Neural cell (in vitro differentiated cells): ENCODE measurements at regions not wholly inside any gene's neighbourhood (a gene's known extent, or its start where the extent isn't known, plus 50 kb on each side); places are given as distances from the start of the nearest gene placed in this dataset.

ENCODE experiments used
- H2AFZ ChIP-seq: fragments of 200-600, 300-800 bp; sonication (generic), shearing (Covaris generic); 2 replicates; pipeline ENCODE4 v1.6.0; 2014; ENCODE audit warnings: low read depth, mild to moderate bottlenecking, antibody characterized with exemption, low read length, moderate library complexity
- H3F3A ChIP-seq: fragments of 200-600 bp; shearing (Covaris generic); 2 replicates; pipeline ENCODE4 v1.6.1; 2016; ENCODE audit warnings: mild to moderate bottlenecking, moderate library complexity, mixed read lengths, antibody characterized with exemption, low read length; ENCODE audit not compliant: insufficient read depth, poor library complexity, severe bottlenecking
- H3K27ac ChIP-seq: fragments of 200-600, 300-800 bp; sonication (generic), shearing (Covaris generic); 2 replicates; pipeline ENCODE4 v1.5.1; 2014; ENCODE audit warnings: mild to moderate bottlenecking, low read length, moderate library complexity
- H3K27me3 ChIP-seq: fragments of 300-800, 200-600 bp; sonication (generic), shearing (Covaris generic); 2 replicates; pipeline ENCODE4 v1.6.0; 2014; ENCODE audit warnings: mild to moderate bottlenecking, low read depth, low read length, moderate library complexity; ENCODE audit not compliant: insufficient read depth
- H3K36me3 ChIP-seq: fragments of 300-800, 200-600 bp; sonication (generic), shearing (Covaris generic); 2 replicates; pipeline ENCODE4 v1.5.1; 2014; ENCODE audit warnings: mild to moderate bottlenecking, antibody characterized with exemption, low read length, moderate library complexity; ENCODE audit not compliant: insufficient read depth
- H3K4me2 ChIP-seq: fragments of 300-800, 200-600 bp; sonication (generic), shearing (Covaris generic); 2 replicates; pipeline ENCODE4 v1.6.0; 2014; ENCODE audit warnings: mild to moderate bottlenecking, low read length
- H3K4me3 ChIP-seq: fragments of 300-800, 200-600 bp; sonication (generic), shearing (Covaris generic); 2 replicates; pipeline ENCODE4 v1.5.1; 2014; ENCODE audit warnings: mild to moderate bottlenecking, low read length, moderate library complexity
- H3K79me2 ChIP-seq: fragments of 200-600 bp; shearing (Covaris generic); replicated peaks from 2 replicates; pipeline ENCODE4 v1.6.0; 2014; ENCODE audit warnings: mild to moderate bottlenecking, low read length, moderate library complexity; ENCODE audit not compliant: insufficient read depth
- H3K9ac ChIP-seq: fragments of 300-800, 200-600 bp; sonication (generic), shearing (Covaris generic); 2 replicates; pipeline ENCODE4 v1.6.1; 2016; ENCODE audit warnings: mild to moderate bottlenecking, low read length, mixed read lengths
- H3K9me2 ChIP-seq: fragments of 200-600 bp; shearing (Covaris generic); 2 replicates; pipeline ENCODE4 v1.6.1; 2016; ENCODE audit warnings: mild to moderate bottlenecking, low read length, mixed read lengths; ENCODE audit not compliant: insufficient read depth
- H3K9me3 ChIP-seq: fragments of 200-600, 300-800 bp; sonication (generic), shearing (Covaris generic); 2 replicates; pipeline ENCODE4 v1.6.1; 2016; ENCODE audit warnings: mild to moderate bottlenecking, mixed run types, low read length, moderate library complexity, mixed read lengths
- H4K20me1 ChIP-seq: fragments of 200-600 bp; shearing (Covaris generic); 2 replicates; pipeline ENCODE4 v1.6.1; 2016; ENCODE audit warnings: mild to moderate bottlenecking, mixed run types; ENCODE audit not compliant: insufficient read depth
- CTCF ChIP-seq: fragments of 450-650 bp; IDR thresholded peaks from 2 replicates; pipeline ENCODE4 v1.5.1; 2014; ENCODE audit warnings: antibody characterized with exemption, mild to moderate bottlenecking, moderate library complexity; ENCODE audit not compliant: poor library complexity, severe bottlenecking
- EP300 ChIP-seq: fragments of 450-650 bp; conservative IDR thresholded peaks from 2 replicates; pipeline ENCODE4 v1.6.1; 2014; ENCODE audit warnings: antibody characterized with exemption, mild to moderate bottlenecking, moderate library complexity; ENCODE audit not compliant: poor library complexity, severe bottlenecking
- EZH2 ChIP-seq: fragments of 200-600, 300-800 bp; shearing (Covaris generic), sonication (generic); IDR thresholded peaks from 2 replicates; pipeline ENCODE4 v1.6.1; 2014; ENCODE audit warnings: antibody characterized with exemption, low read length, borderline replicate concordance, mild to moderate bottlenecking; ENCODE audit not compliant: insufficient read depth, poor library complexity, severe bottlenecking
- MXI1 ChIP-seq: fragments of 450-650 bp; conservative IDR thresholded peaks from 2 replicates; pipeline ENCODE4 v1.6.1; 2014; ENCODE audit warnings: antibody characterized with exemption, mild to moderate bottlenecking; ENCODE audit not compliant: poor library complexity, severe bottlenecking
- POLR2AphosphoS5 ChIP-seq: IDR thresholded peaks from 2 replicates; pipeline ENCODE4 v1.6.1; 2012
- RAD21 ChIP-seq: fragments of 450-650 bp; conservative IDR thresholded peaks from 2 replicates; pipeline ENCODE4 v1.6.1; 2014; ENCODE audit warnings: antibody characterized with exemption, mild to moderate bottlenecking, moderate library complexity
- REST ChIP-seq: IDR thresholded peaks from 2 replicates; pipeline ENCODE4 v1.6.1; 2012; ENCODE audit warnings: borderline replicate concordance
- SMC3 ChIP-seq: fragments of 450-650 bp; conservative IDR thresholded peaks from 2 replicates; pipeline ENCODE4 v1.6.1; 2014; ENCODE audit warnings: antibody characterized with exemption, mild to moderate bottlenecking, moderate library complexity; ENCODE audit not compliant: poor library complexity
- TAF1 ChIP-seq: IDR thresholded peaks from 2 replicates; pipeline ENCODE4 v1.6.1; 2012; ENCODE audit warnings: low read depth

GRCh38 chr6:113647143-113647889, 209.8 kb upstream of the MARCKS start:
- Histone ChIP-seq H3K9ac (no peak overlapping the region), H3K9me3 (no peaks in the 10 kb centered on the region), H3K27ac (no peak overlapping the region), H3K36me3 (no peaks in the 10 kb centered on the region), H3F3A (no peaks in the 10 kb centered on the region), H2AFZ (no peak overlapping the region), H4K20me1 (no peaks in the 10 kb centered on the region), H3K4me3 (no peak overlapping the region), H3K27me3 (no peaks in the 10 kb centered on the region), H3K4me2 (no peak overlapping the region), H3K9me2 (no peaks in the 10 kb centered on the region), H3K79me2 (no peaks in the 10 kb centered on the region)
- no peak for TF ChIP-seq POLR2AphosphoS5
- no peak for TF ChIP-seq MXI1
- TF ChIP-seq EP300: no peak
- no peak for TF ChIP-seq CTCF
- TF ChIP-seq SMC3: no peak
- TF ChIP-seq RAD21: no peak

GRCh38 chr6:113648698-113649097, 208.4 kb upstream of the MARCKS start:
- Histone ChIP-seq H3K27me3 (no peaks in the 10 kb centered on the region), H3K9me2 (no peaks in the 10 kb centered on the region), H4K20me1 (no peaks in the 10 kb centered on the region), H3K4me3 (no peak overlapping the region), H3K27ac (no peak overlapping the region), H3K36me3 (no peaks in the 10 kb centered on the region), H3K79me2 (no peaks in the 10 kb centered on the region), H3K4me2 (no peak overlapping the region), H3F3A (no peaks in the 10 kb centered on the region), H2AFZ (no peak overlapping the region), H3K9ac (no peak overlapping the region), H3K9me3 (no peaks in the 10 kb centered on the region)
- TF ChIP-seq SMC3: no peak
- TF ChIP-seq REST: no peak
- TF ChIP-seq EP300: no peak
- no peak for TF ChIP-seq TAF1
- TF ChIP-seq POLR2AphosphoS5: no peak
- no peak for TF ChIP-seq RAD21
- TF ChIP-seq EZH2: no peak
- TF ChIP-seq MXI1: no peak
- TF ChIP-seq CTCF: no peak
